Activated B cell treated with CpG ODN at 0.5 μM for 24 hours (primary cell): ENCODE measurements at regions not wholly inside any gene's neighbourhood (a gene's known extent, or its start where the extent isn't known, plus 50 kb on each side); places are given as distances from the start of the nearest gene placed in this dataset.

Source experiments
- ATAC-seq: fragments of 200-7000 bp; cut with Tn5 transposase; one replicate; pipeline ENCODE4 v1.10.0; 2021; ENCODE audit warnings: low read depth, mild to moderate bottlenecking, moderate library complexity
- CTCF ChIA-PET: fragments of 350-600 bp; sonication (Branson Sonifier 250); formaldehyde crosslinking; loops from one replicate; lab custom pipeline; 2021; ENCODE audit warnings: antibody characterized with exemption; lab: Charles Lee
- POLR2A ChIA-PET: fragments of 350-600 bp; sonication (Branson Sonifier 250); formaldehyde crosslinking; loops from one replicate; lab custom pipeline; 2021; ENCODE audit warnings: antibody characterized with exemption; lab: Charles Lee
- DNase-seq: peaks from one replicate; pipeline ENCODE4 v3.0.0; 2022
- H3K27ac Mint-ChIP-seq: one replicate; pipeline ENCODE4 v1.8.0; 2020; ENCODE audit warnings: mixed read lengths
- H3K27me3 Mint-ChIP-seq: one replicate; pipeline ENCODE4 v1.8.0; 2021; ENCODE audit warnings: mixed read lengths
- H3K36me3 Mint-ChIP-seq: one replicate; pipeline ENCODE4 v1.8.0; 2021; ENCODE audit warnings: low read depth, mixed read lengths
- H3K4me1 Mint-ChIP-seq: one replicate; pipeline ENCODE4 v1.8.0; 2021; ENCODE audit warnings: mixed read lengths
- H3K4me3 Mint-ChIP-seq: one replicate; pipeline ENCODE4 v1.8.0; 2020; ENCODE audit warnings: mild to moderate bottlenecking, mixed read lengths
- H3K9me3 Mint-ChIP-seq: one replicate; pipeline ENCODE4 v1.8.0; 2020; ENCODE audit warnings: mixed read lengths
- intact Hi-C: fragments of 100-400 bp; cut with micrococcal nuclease; formaldehyde crosslinking; loops from one replicate; pipeline ENCODE4 v1.15.1; 2024
- TF ChIP-seq, protein P1 (sequence below): fragments of 200-600 bp; IDR thresholded peaks from one replicate; pipeline ENCODE4 v1.8.0; 2022; ENCODE audit warnings: antibody characterized with exemption, mild to moderate bottlenecking

DNA sequence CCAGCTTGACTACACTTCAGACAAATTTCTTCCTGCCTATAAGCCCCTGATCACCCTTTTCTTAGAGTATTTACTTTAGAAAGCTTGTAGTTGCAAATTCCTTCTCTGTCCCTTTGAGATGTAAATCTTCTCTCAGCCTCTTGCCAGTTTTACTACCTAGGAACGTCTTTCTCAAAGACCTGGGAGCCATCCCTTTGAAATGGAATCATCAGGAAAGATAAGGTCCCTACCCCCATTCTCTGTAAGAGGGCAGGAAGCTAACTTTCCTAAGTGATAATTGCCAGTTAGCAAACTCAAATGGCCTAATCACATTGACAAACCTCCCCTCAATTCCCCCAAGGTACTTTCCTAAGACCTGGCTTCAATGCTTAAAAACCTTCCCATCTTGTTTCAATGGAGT, 304.5 kb downstream of the MDFIC start:
- POLR2A ChIA-PET: no interaction called here
- ATAC-seq (no peak), DNase-seq (no peak)
- Mint-ChIP-seq H3K27ac (no peak overlapping the region), H3K9me3 (no peaks in the 10 kb centered on the region), H3K36me3 (no peaks in the 10 kb centered on the region), H3K27me3 (no peaks in the 10 kb centered on the region), H3K4me3 (no peak overlapping the region), H3K4me1 (no peaks in the 10 kb centered on the region)
- CTCF ChIA-PET: no interaction called here
- TF ChIP-seq, protein P1, sequence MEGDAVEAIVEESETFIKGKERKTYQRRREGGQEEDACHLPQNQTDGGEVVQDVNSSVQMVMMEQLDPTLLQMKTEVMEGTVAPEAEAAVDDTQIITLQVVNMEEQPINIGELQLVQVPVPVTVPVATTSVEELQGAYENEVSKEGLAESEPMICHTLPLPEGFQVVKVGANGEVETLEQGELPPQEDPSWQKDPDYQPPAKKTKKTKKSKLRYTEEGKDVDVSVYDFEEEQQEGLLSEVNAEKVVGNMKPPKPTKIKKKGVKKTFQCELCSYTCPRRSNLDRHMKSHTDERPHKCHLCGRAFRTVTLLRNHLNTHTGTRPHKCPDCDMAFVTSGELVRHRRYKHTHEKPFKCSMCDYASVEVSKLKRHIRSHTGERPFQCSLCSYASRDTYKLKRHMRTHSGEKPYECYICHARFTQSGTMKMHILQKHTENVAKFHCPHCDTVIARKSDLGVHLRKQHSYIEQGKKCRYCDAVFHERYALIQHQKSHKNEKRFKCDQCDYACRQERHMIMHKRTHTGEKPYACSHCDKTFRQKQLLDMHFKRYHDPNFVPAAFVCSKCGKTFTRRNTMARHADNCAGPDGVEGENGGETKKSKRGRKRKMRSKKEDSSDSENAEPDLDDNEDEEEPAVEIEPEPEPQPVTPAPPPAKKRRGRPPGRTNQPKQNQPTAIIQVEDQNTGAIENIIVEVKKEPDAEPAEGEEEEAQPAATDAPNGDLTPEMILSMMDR: no peak
- intact Hi-C loops: no loop called here

DNA sequence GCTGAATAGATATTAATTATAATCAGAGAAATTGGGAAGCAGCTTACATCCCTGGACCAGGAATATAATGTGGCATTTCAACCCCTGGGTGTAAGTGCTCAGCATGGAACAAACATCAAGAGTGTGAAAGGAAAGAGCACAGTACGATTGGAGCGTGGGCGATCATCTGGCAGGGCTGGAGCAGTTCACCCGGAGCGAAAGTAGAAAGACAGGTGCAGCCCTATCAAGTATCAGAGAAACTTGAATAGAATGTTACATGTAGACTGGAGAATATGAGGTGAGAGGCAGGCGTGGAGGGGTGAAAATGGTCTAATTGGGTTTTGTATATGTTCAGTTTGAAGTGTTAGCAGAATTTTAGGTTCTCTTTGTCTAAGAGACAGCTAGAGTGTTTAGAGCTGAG, 303.0 kb downstream of the MDFIC start:
- intact Hi-C loops: no loop called here
- Mint-ChIP-seq H3K4me3 (no peak overlapping the region), H3K9me3 (no peaks in the 10 kb centered on the region), H3K27me3 (no peaks in the 10 kb centered on the region), H3K36me3 (no peaks in the 10 kb centered on the region), H3K4me1 (no peaks in the 10 kb centered on the region), H3K27ac (no peak overlapping the region)
- TF ChIP-seq, protein P1: no peak
- ChIA-PET POLR2A (no interaction called here), CTCF (no interaction called here)
- DNase-seq: no peak
- no peak for ATAC-seq

DNA sequence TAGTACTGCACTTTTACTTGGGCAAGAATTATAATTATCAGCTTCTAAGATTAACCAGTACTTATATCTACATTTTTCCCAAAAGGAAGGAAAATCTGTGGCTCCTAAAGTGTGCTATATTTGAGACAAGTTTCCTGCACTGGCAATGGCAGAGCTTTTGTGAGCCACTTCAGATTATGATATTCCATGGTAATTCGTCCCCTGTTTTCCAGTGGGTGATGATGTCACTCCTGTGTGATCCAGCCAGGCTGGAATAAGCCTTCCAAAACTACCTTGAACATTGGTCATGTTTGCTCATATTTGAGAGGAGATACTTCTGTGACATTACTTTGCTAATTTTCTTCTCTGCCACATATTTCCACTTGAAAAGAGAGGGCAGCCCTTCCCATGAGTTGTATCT, 302.1 kb downstream of the MDFIC start:
- no peaks in the 10 kb centered on the region for H3K9me3 Mint-ChIP-seq
- no peaks in the 10 kb centered on the region for H3K27me3 Mint-ChIP-seq
- no peak overlapping the region for H3K27ac Mint-ChIP-seq
- H3K4me1 Mint-ChIP-seq: no peaks in the 10 kb centered on the region
- ATAC-seq (no peak), DNase-seq (no peak)
- POLR2A ChIA-PET: no interaction called here
- TF ChIP-seq, protein P1: no peak
- no peaks in the 10 kb centered on the region for H3K36me3 Mint-ChIP-seq
- no peak overlapping the region for H3K4me3 Mint-ChIP-seq
- CTCF ChIA-PET: no interaction called here
- intact Hi-C loops: no loop called here

DNA sequence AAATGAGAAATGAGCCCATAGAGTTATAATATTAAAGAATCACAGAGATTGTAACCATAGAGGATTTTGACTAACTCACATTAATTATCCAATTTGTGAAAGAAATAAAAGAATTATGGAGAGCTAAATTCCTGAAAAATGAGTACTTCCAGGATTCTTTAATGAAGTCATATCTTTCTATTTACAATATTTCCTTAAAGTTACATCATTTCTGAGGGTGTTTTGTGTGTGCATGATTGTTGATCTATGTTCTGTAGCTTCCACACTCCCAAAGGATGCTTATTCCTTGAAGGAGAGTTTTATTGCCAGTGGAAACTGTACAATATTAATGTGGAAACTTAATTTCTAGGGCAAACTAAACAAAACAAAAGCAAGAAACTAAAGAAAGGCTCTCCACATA, 299.6 kb downstream of the MDFIC start:
- Mint-ChIP-seq H3K36me3 (no peaks in the 10 kb centered on the region), H3K4me1 (no peaks in the 10 kb centered on the region), H3K27me3 (peaks cover 6% of the 10 kb centered on the region), H3K9me3 (no peaks in the 10 kb centered on the region), H3K4me3 (no peak overlapping the region), H3K27ac (no peak overlapping the region)
- TF ChIP-seq, protein P1: no peak
- ChIA-PET CTCF (no interaction called here), POLR2A (no interaction called here)
- no peak for DNase-seq
- intact Hi-C loops: no loop called here
- no peak for ATAC-seq

DNA sequence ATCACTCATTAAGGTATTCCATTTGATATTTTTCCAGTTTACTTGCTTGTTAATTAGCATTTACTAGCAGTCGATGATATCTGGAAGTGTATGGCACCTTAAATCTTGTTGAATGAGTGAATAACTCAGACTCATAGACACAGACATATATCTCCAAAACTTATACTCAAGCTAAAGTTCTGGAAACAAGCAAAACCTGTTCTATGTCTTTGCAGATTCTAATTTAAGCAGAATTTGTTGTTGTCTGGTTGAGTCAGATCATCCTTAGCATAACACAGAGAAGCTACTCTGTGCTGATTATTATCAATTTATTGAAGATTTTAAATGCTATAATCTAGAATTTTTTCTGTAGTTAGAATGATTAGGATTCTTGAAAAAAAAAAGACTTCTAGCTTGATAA, 296.2 kb downstream of the MDFIC start:
- ChIA-PET CTCF (interaction anchor here (1.4 to 3.8 kb wide), 3 partner anchors 10 to 1191 kb away, joined by 3 to 88 read pairs (median 3); no protein-coding TSS in a partner anchor), POLR2A (no interaction called here)
- H3K9me3 Mint-ChIP-seq: no peaks in the 10 kb centered on the region
- ATAC-seq (no peak), DNase-seq (no peak)
- intact Hi-C loops: no loop called here
- H3K4me3 Mint-ChIP-seq: no peak overlapping the region
- peaks cover 6% of the 10 kb centered on the region for H3K27me3 Mint-ChIP-seq
- no peaks in the 10 kb centered on the region for H3K36me3 Mint-ChIP-seq
- H3K4me1 Mint-ChIP-seq: no peaks in the 10 kb centered on the region
- TF ChIP-seq, protein P1: no peak
- no peak overlapping the region for H3K27ac Mint-ChIP-seq
